HepG2 (cell line): ENCODE measurements at regions not wholly inside any gene's neighbourhood (a gene's known extent, or its start where the extent isn't known, plus 50 kb on each side); places are given as distances from the start of the nearest gene placed in this dataset.

Source experiments
- E2F2 ChIP-seq: sonication (generic); formaldehyde crosslinking; IDR thresholded peaks from 2 replicates; pipeline ENCODE4 v1.4.0; 2020; ENCODE audit warnings: missing genetic modification reagents, borderline replicate concordance
- HDAC2 ChIP-seq: sonication (generic); formaldehyde crosslinking; IDR thresholded peaks from 2 replicates; pipeline ENCODE4 v1.4.0; 2020; ENCODE audit warnings: missing genetic modification reagents
- IRX3 ChIP-seq: sonication (generic); formaldehyde crosslinking; IDR thresholded peaks from 2 replicates; pipeline ENCODE4 v1.8.1; 2023; ENCODE audit warnings: mild to moderate bottlenecking, low read depth, missing genetic modification reagents, borderline replicate concordance
- SCMH1 ChIP-seq: sonication (generic); formaldehyde crosslinking; IDR thresholded peaks from 2 replicates; pipeline ENCODE4 v1.9.0; 2021; ENCODE audit warnings: missing genetic modification reagents, mild to moderate bottlenecking, borderline replicate concordance
- SOX13 ChIP-seq, 3 experiments: fragments of 450-650 bp in 1 of 3; sonication (generic) in 1 of 3; formaldehyde crosslinking in 1 of 3; IDR thresholded peaks in 2 of 3; conservative IDR thresholded peaks in 1 of 3; 2 replicates each; pipeline versions ENCODE4 v1.5.0 to v1.6.1; 2016 to 2020; ENCODE audit warnings: antibody characterized with exemption in 1 of 3, mild to moderate bottlenecking in 1 of 3, missing compliant biosample characterization in 1 of 3, missing genetic modification reagents in 1 of 3, moderate library complexity in 1 of 3
- SP4 ChIP-seq: sonication (generic); formaldehyde crosslinking; IDR thresholded peaks from 2 replicates; pipeline ENCODE4 v1.8.1; 2023; ENCODE audit warnings: mild to moderate bottlenecking, missing genetic modification reagents
- ZFP90 ChIP-seq: sonication (generic); formaldehyde crosslinking; IDR thresholded peaks from 2 replicates; pipeline ENCODE4 v1.8.0; 2022; ENCODE audit warnings: missing genetic modification reagents, mild to moderate bottlenecking, inconsistent platforms, borderline replicate concordance
- ZNF276 ChIP-seq: sonication (generic); formaldehyde crosslinking; IDR thresholded peaks from 2 replicates; pipeline ENCODE4 v1.4.0; 2020; ENCODE audit warnings: mild to moderate bottlenecking, low read depth, missing genetic modification reagents
- ZNF564 ChIP-seq: sonication (generic); formaldehyde crosslinking; IDR thresholded peaks from 2 replicates; pipeline ENCODE4 v1.8.1; 2023; ENCODE audit warnings: mild to moderate bottlenecking, missing genetic modification reagents
- ZNF704 ChIP-seq: sonication (generic); formaldehyde crosslinking; IDR thresholded peaks from 2 replicates; pipeline ENCODE4 v1.8.1; 2023; ENCODE audit warnings: mild to moderate bottlenecking, inconsistent platforms, moderate library complexity, missing genetic modification reagents, borderline replicate concordance

GRCh38 chr17:68694791-68695485 is 93.8 kb upstream of the FAM20A start (continued):
- no peak for TF ChIP-seq ZNF276 (CRISPR knock-in tag)
- no peak for TF ChIP-seq HDAC2
- no peak for TF ChIP-seq IRX3
- TF ChIP-seq ZNF564 (CRISPR knock-in tag) = no peak
- no peak for TF ChIP-seq ZNF704 (CRISPR knock-in tag)
- TF ChIP-seq SOX13 (IDR thresholded peaks at IDR 0.05) = no peak
- TF ChIP-seq SOX13 (CRISPR knock-in tag; conservative IDR thresholded peaks at IDR 0.05 in 1 of 2, IDR thresholded peaks at IDR 0.05 in 1 of 2) = no peak
- no peak for TF ChIP-seq ZFP90
- no peak for TF ChIP-seq SCMH1
- no peak for TF ChIP-seq E2F2 (CRISPR knock-in tag)
- TF ChIP-seq SP4 = no peak
- TF ChIP-seq, all 625 proteins: peak for 0
